ENCODE measurements at regions not wholly inside any gene's neighbourhood (a gene's known extent, or its start where the extent isn't known, plus 50 kb on each side); places are given as distances from the start of the nearest gene placed in this dataset.
A peak's percentile ranks its signal among the peaks of the same experiment; 100 is the strongest.

- Histone ChIP-seq H3K36me3 (replicated peaks; ENCODE audit: low read depth, low read length) (no peaks in the 10 kb centered on the region), H3K9ac (ENCODE audit: low read length) (no peak overlapping the region), H3K9me3 (ENCODE audit: insufficient read depth, low read length) (no peaks in the 10 kb centered on the region), H2AFZ (ENCODE audit: low read depth, low read length) (no peak overlapping the region), H3K79me2 (ENCODE audit: low read length) (no peaks in the 10 kb centered on the region), H3K4me3 (ENCODE audit: low read length) (no peak overlapping the region), H3K4me2 (ENCODE audit: low read length) (no peak overlapping the region), H4K20me1 (ENCODE audit: insufficient read depth, low read length) (no peaks in the 10 kb centered on the region), H3K27me3 (ENCODE audit: low read depth, low read length) (no peaks in the 10 kb centered on the region), H3K27ac (ENCODE audit: low read length) (no peak overlapping the region), H3K4me1 (ENCODE audit: low read length) (no peaks in the 10 kb centered on the region)
- TF ChIP-seq, protein P1, sequence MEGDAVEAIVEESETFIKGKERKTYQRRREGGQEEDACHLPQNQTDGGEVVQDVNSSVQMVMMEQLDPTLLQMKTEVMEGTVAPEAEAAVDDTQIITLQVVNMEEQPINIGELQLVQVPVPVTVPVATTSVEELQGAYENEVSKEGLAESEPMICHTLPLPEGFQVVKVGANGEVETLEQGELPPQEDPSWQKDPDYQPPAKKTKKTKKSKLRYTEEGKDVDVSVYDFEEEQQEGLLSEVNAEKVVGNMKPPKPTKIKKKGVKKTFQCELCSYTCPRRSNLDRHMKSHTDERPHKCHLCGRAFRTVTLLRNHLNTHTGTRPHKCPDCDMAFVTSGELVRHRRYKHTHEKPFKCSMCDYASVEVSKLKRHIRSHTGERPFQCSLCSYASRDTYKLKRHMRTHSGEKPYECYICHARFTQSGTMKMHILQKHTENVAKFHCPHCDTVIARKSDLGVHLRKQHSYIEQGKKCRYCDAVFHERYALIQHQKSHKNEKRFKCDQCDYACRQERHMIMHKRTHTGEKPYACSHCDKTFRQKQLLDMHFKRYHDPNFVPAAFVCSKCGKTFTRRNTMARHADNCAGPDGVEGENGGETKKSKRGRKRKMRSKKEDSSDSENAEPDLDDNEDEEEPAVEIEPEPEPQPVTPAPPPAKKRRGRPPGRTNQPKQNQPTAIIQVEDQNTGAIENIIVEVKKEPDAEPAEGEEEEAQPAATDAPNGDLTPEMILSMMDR (IDR thresholded peaks at IDR 0.05; ENCODE audit: low read depth, low read length) = no peak
- no peak for TF ChIP-seq EZH2phosphoT487 (IDR thresholded peaks at IDR 0.05; ENCODE audit: low read depth)
Observed at GRCh38 chr4:75189711-75190335, 256.9 kb downstream of the PARM1 start.

GRCh38 chr4:75180790-75181776 lies 248.2 kb downstream of the PARM1 start:
- H3K9me3 ChIP-seq (ENCODE audit: insufficient read depth, low read length) = peaks cover 10% of the 10 kb centered on the region; the same call in 1 of the 2 replicates
- no peaks in the 10 kb centered on the region for H3K27me3 ChIP-seq (ENCODE audit: low read depth, low read length)
- peak overlapping the region; percentile 97 for H2AFZ ChIP-seq (ENCODE audit: low read depth, low read length)
- peak overlapping the region; percentile 100 for H3K4me2 ChIP-seq (ENCODE audit: low read length)
- TF ChIP-seq, protein P1 (IDR thresholded peaks at IDR 0.05; ENCODE audit: low read depth, low read length) = no peak
- no peak for TF ChIP-seq EZH2phosphoT487 (IDR thresholded peaks at IDR 0.05; ENCODE audit: low read depth)
- peak overlapping the region; percentile 78 for H3K9ac ChIP-seq (ENCODE audit: low read length)
- H3K79me2 ChIP-seq (ENCODE audit: low read length) = no peaks in the 10 kb centered on the region
- H4K20me1 ChIP-seq (ENCODE audit: insufficient read depth, low read length) = no peaks in the 10 kb centered on the region
- H3K27ac ChIP-seq (ENCODE audit: low read length) = peak overlapping the region; percentile 60
- peaks cover 12% of the 10 kb centered on the region for H3K36me3 ChIP-seq (replicated peaks; ENCODE audit: low read depth, low read length)
- peaks cover 35% of the 10 kb centered on the region for H3K4me1 ChIP-seq (ENCODE audit: low read length)
- H3K4me3 ChIP-seq (ENCODE audit: low read length) = peak overlapping the region; percentile 75

- Histone ChIP-seq H3K9me3 (ENCODE audit: insufficient read depth, low read length) (peaks cover 10% of the 10 kb centered on the region; the same call in 1 of the 2 replicates), H3K9ac (ENCODE audit: low read length) (peak overlapping the region; percentile 78; the same call in 1 of the 2 replicates), H3K4me1 (ENCODE audit: low read length) (peaks cover 44% of the 10 kb centered on the region), H4K20me1 (ENCODE audit: insufficient read depth, low read length) (no peaks in the 10 kb centered on the region), H3K4me2 (ENCODE audit: low read length) (peak overlapping the region; percentile 100), H2AFZ (ENCODE audit: low read depth, low read length) (peak overlapping the region; percentile 97), H3K36me3 (replicated peaks; ENCODE audit: low read depth, low read length) (peaks cover 12% of the 10 kb centered on the region), H3K79me2 (ENCODE audit: low read length) (no peaks in the 10 kb centered on the region; the same call in 1 of the 2 replicates), H3K27ac (ENCODE audit: low read length) (peak overlapping the region; percentile 60), H3K4me3 (ENCODE audit: low read length) (no peak overlapping the region), H3K27me3 (ENCODE audit: low read depth, low read length) (no peaks in the 10 kb centered on the region)
- TF ChIP-seq, protein P1 (IDR thresholded peaks at IDR 0.05; ENCODE audit: low read depth, low read length) = no peak
- no peak for TF ChIP-seq EZH2phosphoT487 (IDR thresholded peaks at IDR 0.05; ENCODE audit: low read depth)
Observed at GRCh38 chr4:75180217-75180616, 247.3 kb downstream of the PARM1 start.

- Histone ChIP-seq H3K4me2 (ENCODE audit: low read length) (no peak overlapping the region), H3K79me2 (ENCODE audit: low read length) (no peaks in the 10 kb centered on the region; the same call in 1 of the 2 replicates), H3K4me1 (ENCODE audit: low read length) (peaks cover 47% of the 10 kb centered on the region), H2AFZ (ENCODE audit: low read depth, low read length) (no peak overlapping the region), H3K9ac (ENCODE audit: low read length) (no peak overlapping the region), H3K4me3 (ENCODE audit: low read length) (no peak overlapping the region), H3K9me3 (ENCODE audit: insufficient read depth, low read length) (peaks cover 10% of the 10 kb centered on the region; the same call in 1 of the 2 replicates), H4K20me1 (ENCODE audit: insufficient read depth, low read length) (no peaks in the 10 kb centered on the region), H3K27me3 (ENCODE audit: low read depth, low read length) (no peaks in the 10 kb centered on the region), H3K36me3 (replicated peaks; ENCODE audit: low read depth, low read length) (peaks cover 12% of the 10 kb centered on the region), H3K27ac (ENCODE audit: low read length) (no peak overlapping the region)
- no peak for TF ChIP-seq EZH2phosphoT487 (IDR thresholded peaks at IDR 0.05; ENCODE audit: low read depth)
- TF ChIP-seq, protein P1 (IDR thresholded peaks at IDR 0.05; ENCODE audit: low read depth, low read length) = no peak
Observed at GRCh38 chr4:75179510-75179909, 246.6 kb downstream of the PARM1 start.
